Naive B cell (primary cell): ENCODE measurements at regions not wholly inside any gene's neighbourhood (a gene's known extent, or its start where the extent isn't known, plus 50 kb on each side); places are given as distances from the start of the nearest gene placed in this dataset.

ENCODE experiments used
- ATAC-seq, 2 donors: fragments of 150-1000 bp; cut with Tn5 transposase; 2 replicates each; pipeline ENCODE4 v1.10.0; 2021; ENCODE audit warnings: low read depth in 2 of 2, mild to moderate bottlenecking in 2 of 2, moderate library complexity in 2 of 2
- DNase-seq: peaks from one replicate; pipeline ENCODE4 v3.0.0; 2022
- H3K27ac Mint-ChIP-seq, 6 donors: one replicate each; pipeline ENCODE4 v1.8.0; 2020 to 2022; ENCODE audit warnings: mild to moderate bottlenecking in 6 of 6, mixed read lengths in 6 of 6, moderate library complexity in 5 of 6, inconsistent platforms in 2 of 6
- H3K27me3 Mint-ChIP-seq, 3 donors: one replicate each; pipeline ENCODE4 v1.8.0; 2021 to 2022; ENCODE audit warnings: mixed read lengths in 3 of 3, mild to moderate bottlenecking in 1 of 3
- H3K36me3 Mint-ChIP-seq, 2 donors: one replicate each; pipeline ENCODE4 v1.8.0; 2020 to 2022; ENCODE audit warnings: mixed read lengths in 2 of 2, inconsistent platforms in 1 of 2, mild to moderate bottlenecking in 1 of 2
- H3K4me1 Mint-ChIP-seq, 3 donors: one replicate each; pipeline ENCODE4 v1.8.0; 2020 to 2022; ENCODE audit warnings: mixed read lengths in 3 of 3, inconsistent platforms in 1 of 3, mild to moderate bottlenecking in 1 of 3, moderate library complexity in 1 of 3
- H3K4me3 Mint-ChIP-seq, 8 donors: one replicate each; pipeline ENCODE4 v1.8.0; 2020 to 2022; ENCODE audit warnings: mild to moderate bottlenecking in 8 of 8, mixed read lengths in 8 of 8, moderate library complexity in 8 of 8, inconsistent platforms in 2 of 8
- H3K9me3 Mint-ChIP-seq, 7 donors: one replicate each; pipeline ENCODE4 v1.8.0; 2020 to 2022; ENCODE audit warnings: mixed read lengths in 7 of 7, mild to moderate bottlenecking in 5 of 7, inconsistent platforms in 2 of 7, moderate library complexity in 1 of 7

DNA sequence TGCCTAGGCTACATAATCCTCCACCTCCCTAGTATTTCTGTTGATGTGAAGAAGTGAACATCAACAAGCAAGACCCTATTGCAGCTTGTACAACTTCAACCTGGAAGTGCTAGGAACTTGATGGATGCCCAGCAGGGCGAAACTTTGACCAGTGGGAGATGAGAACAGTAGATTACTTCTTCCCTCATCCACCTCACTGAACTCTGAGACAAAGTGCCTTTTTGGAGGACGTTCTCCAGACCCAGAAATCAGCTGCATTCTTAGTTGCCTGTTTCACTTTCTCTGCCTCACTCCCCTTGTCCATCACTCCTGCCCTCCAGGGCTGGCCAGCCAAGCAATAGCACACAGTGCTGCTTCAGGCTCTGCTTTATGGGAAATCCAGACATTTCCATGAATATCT, 683.4 kb downstream of the GALC start:
- Mint-ChIP-seq H3K27me3 (no peaks in the 10 kb centered on the region), H3K4me3 (no peak overlapping the region), H3K9me3 (peaks cover 0 to 25% (median 6%) of the 10 kb centered on the region in 7 donors), H3K36me3 (no peaks in the 10 kb centered on the region), H3K4me1 (no peaks in the 10 kb centered on the region), H3K27ac (peak overlapping the region in 1 of 6 donors; percentile 23)
- DNase-seq (no peak), ATAC-seq (no peak)

DNA sequence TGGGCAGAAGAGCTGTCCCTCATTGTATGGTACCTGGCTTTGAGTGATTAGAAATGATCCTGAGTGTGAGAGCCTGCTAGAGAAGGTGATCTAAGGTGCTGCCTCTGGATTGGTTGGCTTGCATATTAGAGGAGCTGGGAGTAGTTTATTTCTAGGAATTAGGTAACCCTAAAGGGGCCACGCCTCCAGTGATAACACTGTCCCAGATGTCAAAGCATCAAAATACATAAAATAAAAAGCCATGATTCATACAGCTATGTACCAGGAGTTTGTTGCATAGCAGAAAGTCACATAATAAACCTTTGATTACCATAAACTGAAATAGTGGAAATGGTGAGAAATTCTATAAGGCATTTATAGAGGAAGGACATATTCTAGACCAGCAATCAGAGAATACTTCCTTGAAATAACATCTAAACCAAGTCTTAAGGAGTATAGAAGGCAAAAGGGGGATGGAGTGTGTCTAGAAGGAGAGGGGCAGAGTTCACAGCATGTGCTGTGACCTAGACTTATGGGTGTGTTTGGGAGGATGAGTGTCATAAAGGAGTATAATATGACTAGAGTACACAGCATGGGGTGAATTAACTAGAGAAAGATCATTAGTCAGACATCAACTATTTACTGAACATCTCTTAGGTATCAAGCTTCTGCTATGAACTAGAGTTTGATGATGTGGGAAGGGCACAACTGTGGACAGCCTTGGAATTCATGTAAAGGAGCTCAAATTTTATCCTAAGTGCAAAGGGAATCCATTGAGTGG, 686.4 kb downstream of the GALC start:
- DNase-seq: no peak

DNA sequence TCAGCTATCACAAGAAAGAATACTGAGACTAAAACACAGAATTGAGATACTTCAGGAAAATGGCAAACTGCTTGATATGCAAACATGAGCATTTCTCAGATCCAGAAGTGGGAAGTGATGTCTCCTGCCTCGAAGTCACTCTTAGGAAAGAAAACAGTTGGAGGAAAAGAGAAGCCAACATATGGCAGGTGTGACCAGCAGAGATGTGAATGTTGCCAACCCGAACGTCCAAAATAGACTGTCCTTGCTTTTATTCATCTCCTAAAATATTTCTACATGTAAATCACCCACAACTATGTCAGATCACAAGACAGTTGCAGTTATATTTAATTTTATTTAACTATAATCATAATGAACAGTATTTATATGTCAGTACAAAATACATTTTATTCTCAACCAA, 687.6 kb downstream of the GALC start:
- H3K27ac Mint-ChIP-seq: no peak overlapping the region
- no peaks in the 10 kb centered on the region for H3K4me1 Mint-ChIP-seq
- no peak for ATAC-seq
- H3K36me3 Mint-ChIP-seq: no peaks in the 10 kb centered on the region
- DNase-seq: no peak
- H3K4me3 Mint-ChIP-seq: no peak overlapping the region
- no peaks in the 10 kb centered on the region for H3K27me3 Mint-ChIP-seq
- H3K9me3 Mint-ChIP-seq: peaks cover 3 to 20% (median 7%) of the 10 kb centered on the region in 7 donors

More for the DNA sequence above, 686.4 kb downstream of the GALC start:
- peaks cover 3 to 21% (median 6%) of the 10 kb centered on the region in 7 donors for H3K9me3 Mint-ChIP-seq
- H3K27me3 Mint-ChIP-seq: no peaks in the 10 kb centered on the region
- no peaks in the 10 kb centered on the region for H3K4me1 Mint-ChIP-seq
- no peak overlapping the region for H3K4me3 Mint-ChIP-seq
- ATAC-seq: no peak
- no peak overlapping the region for H3K27ac Mint-ChIP-seq
- no peaks in the 10 kb centered on the region for H3K36me3 Mint-ChIP-seq

DNA sequence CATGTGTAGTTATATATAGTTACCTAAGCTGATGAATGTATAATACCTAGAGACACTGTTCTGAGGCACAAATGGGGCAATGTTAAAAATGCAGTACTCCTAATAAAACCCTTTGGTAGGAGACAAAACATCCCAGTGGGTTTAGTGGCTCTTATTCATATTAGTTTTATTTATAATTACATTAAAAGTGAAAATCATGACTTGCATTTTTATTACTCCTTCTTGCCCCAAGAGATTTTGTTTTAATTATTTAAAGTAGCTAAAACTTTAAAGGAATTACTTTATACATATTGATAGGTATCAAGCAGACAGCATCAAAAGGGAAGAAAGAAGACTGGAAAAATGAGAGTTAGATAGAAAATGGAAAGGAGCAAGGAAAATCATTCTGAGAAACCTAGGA, 688.6 kb downstream of the GALC start:
- no peaks in the 10 kb centered on the region for H3K36me3 Mint-ChIP-seq
- no peaks in the 10 kb centered on the region for H3K4me1 Mint-ChIP-seq
- H3K9me3 Mint-ChIP-seq: peaks cover 1 to 19% (median 9%) of the 10 kb centered on the region in 7 donors
- H3K4me3 Mint-ChIP-seq: no peak overlapping the region
- DNase-seq: no peak
- H3K27ac Mint-ChIP-seq: no peak overlapping the region
- no peaks in the 10 kb centered on the region for H3K27me3 Mint-ChIP-seq
- no peak for ATAC-seq

DNA sequence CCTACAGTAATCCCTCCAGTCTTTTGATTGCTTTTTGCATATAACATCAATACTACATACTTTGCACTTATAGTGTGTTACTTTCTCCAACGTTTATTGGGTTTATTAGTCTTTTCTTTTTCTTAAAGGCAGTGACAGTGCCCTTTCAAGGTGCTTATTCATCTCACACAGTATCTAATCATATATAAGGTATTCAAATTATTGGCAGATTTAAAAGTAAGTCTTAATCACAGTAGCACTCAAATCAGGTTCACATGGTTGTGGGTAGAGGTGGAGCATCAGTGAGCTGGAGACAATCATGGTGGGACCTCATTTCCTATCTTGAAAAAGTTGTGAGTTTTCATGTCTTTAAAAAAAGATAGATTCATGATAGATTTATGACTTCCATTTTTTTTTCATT, 706.2 kb downstream of the GALC start:
- Mint-ChIP-seq H3K27me3 (no peaks in the 10 kb centered on the region), H3K27ac (no peak overlapping the region), H3K36me3 (no peaks in the 10 kb centered on the region), H3K9me3 (peaks cover 0 to 15% (median 7%) of the 10 kb centered on the region in 7 donors), H3K4me3 (no peak overlapping the region), H3K4me1 (no peaks in the 10 kb centered on the region)
- DNase-seq (no peak), ATAC-seq (no peak)

DNA sequence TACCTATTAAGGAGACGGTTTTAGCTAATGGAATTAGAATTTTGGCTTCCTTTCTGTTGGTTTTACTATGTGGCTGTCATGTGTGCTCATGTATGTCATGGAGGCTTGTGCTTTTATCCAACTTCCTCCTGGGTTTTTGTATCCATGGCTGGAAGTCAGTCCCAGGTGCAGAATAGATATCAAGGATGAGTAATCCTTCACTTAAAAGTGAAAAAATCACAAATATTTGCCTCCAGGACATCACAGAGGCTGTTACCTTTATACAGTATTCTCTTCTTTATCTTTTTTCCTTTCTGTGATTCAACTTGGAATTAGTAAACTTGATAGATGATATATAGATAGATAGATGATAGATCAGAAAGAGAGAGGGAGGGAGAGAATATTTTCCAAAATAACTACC, 706.8 kb downstream of the GALC start:
- Mint-ChIP-seq H3K27ac (no peak overlapping the region), H3K4me1 (no peaks in the 10 kb centered on the region), H3K36me3 (no peaks in the 10 kb centered on the region), H3K27me3 (no peaks in the 10 kb centered on the region), H3K9me3 (peaks cover 0 to 13% (median 7%) of the 10 kb centered on the region in 7 donors), H3K4me3 (no peak overlapping the region)
- DNase-seq (no peak), ATAC-seq (no peak)

DNA sequence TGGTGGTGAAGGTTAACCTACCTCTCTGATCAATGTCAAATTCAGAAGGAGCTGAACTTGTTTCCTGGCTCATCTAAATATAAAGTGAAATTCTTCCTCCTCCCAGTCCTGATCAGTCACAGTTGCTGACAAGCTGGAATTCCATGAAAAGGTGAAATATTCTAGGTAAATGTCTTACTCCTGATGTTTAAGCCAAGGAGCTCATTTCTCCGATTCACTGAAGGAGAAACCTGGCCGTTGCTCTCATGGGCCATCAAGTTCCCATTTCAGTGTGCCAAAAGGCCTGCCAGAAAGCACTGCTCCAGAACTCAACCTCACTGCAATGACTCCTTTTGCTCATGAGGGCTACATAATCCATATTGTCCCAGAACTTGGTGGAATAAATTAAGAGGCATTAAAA, 707.5 kb downstream of the GALC start:
- Mint-ChIP-seq H3K4me3 (no peak overlapping the region), H3K4me1 (no peaks in the 10 kb centered on the region), H3K36me3 (no peaks in the 10 kb centered on the region), H3K9me3 (peaks cover 0 to 13% (median 6%) of the 10 kb centered on the region in 7 donors), H3K27ac (no peak overlapping the region), H3K27me3 (no peaks in the 10 kb centered on the region)
- DNase-seq: no peak
- ATAC-seq: no peak

DNA sequence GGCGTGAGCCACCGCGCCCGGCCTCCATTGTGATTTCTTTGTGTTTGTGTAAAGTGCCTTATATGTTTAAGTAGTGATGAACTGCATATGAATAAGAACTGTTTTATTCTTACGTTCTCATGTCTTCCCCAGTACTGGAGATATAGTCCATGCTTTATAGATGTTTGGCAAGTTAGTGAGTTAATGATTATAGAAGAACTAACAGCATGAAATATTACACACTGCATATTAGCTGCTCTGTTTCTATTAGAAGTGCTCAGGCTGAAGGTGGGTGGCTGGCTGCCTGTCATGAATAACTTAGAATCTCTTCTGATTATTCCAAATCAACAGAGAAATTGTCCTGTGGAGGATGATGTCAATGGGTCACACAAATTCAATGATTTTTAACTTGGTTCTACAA, 709.4 kb downstream of the GALC start:
- Mint-ChIP-seq H3K27me3 (no peaks in the 10 kb centered on the region), H3K4me1 (no peaks in the 10 kb centered on the region), H3K9me3 (peaks cover 0 to 6% (median 2%) of the 10 kb centered on the region in 7 donors), H3K36me3 (no peaks in the 10 kb centered on the region), H3K4me3 (no peak overlapping the region), H3K27ac (no peak overlapping the region)
- no peak for DNase-seq
- ATAC-seq: no peak

DNA sequence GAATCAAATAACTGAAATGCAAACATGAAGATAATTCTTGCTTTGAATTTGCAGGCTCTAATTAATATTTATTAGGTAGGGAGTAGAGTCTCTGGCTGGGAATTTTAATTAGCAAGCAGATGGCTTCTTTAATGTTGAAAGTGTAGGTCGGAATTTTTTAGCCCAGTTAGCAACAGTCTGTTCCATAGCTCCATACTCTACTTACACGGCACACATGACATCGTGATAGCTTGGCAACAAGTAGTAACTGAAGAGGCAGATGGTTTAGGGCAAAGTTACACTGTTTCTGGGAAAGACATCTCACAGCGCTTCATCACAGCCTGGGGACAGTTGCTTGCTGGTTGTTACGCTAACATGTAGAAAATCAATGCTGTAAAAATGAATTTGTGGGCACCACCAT, 710.7 kb downstream of the GALC start:
- ATAC-seq: no peak
- peaks cover 0 to 6% (median 3%) of the 10 kb centered on the region in 7 donors for H3K9me3 Mint-ChIP-seq
- H3K27ac Mint-ChIP-seq: no peak overlapping the region
- no peak overlapping the region for H3K4me3 Mint-ChIP-seq
- no peaks in the 10 kb centered on the region for H3K4me1 Mint-ChIP-seq
- no peaks in the 10 kb centered on the region for H3K27me3 Mint-ChIP-seq
- H3K36me3 Mint-ChIP-seq: no peaks in the 10 kb centered on the region
- DNase-seq: no peak

DNA sequence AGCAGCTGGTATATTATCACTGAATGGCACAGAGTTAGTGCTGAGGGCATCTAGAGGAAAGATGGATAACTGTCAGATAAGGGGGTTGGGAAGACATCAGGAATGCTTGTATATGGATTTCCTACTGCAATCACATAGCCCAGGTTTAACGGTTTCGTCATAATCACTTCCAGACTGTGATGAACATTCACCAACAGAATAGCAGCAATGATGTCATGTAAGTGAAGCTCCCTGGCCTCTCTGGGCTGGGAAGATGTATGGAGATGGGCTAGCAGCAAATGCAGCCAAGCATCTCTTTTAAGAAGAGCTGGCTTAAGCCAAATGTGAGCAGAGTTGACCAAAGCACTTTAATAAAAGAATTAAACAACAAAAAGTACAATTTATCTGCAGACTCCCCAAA, 714.6 kb downstream of the GALC start:
- no peak overlapping the region for H3K27ac Mint-ChIP-seq
- H3K27me3 Mint-ChIP-seq: no peaks in the 10 kb centered on the region
- H3K9me3 Mint-ChIP-seq: peaks cover 2 to 17% (median 4%) of the 10 kb centered on the region in 7 donors
- no peak for DNase-seq
- H3K36me3 Mint-ChIP-seq: no peaks in the 10 kb centered on the region
- no peak for ATAC-seq
- no peaks in the 10 kb centered on the region for H3K4me1 Mint-ChIP-seq
- no peak overlapping the region for H3K4me3 Mint-ChIP-seq

DNA sequence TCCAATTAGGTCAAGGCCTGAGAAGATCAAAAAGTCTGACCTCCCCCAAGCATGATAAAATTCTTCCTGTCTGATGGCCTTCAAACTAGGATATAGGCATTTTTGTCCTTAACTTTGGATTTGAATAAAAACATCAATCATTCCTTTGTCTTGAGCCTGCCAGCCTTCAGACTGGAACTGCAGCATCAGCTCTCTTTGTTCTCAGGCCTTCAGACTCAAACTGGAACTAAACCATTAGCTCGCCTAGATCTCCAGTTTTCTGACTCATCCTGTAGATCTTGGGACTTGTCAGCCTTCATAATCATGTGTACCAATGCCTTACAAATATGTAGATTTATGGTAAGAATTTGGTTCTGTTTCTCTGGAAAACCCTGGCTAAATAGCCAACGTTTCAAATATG, 721.7 kb downstream of the GALC start:
- ATAC-seq (no peak), DNase-seq (no peak)
- Mint-ChIP-seq H3K4me3 (no peak overlapping the region), H3K4me1 (no peaks in the 10 kb centered on the region), H3K36me3 (no peaks in the 10 kb centered on the region), H3K27me3 (no peaks in the 10 kb centered on the region), H3K27ac (no peak overlapping the region), H3K9me3 (peaks cover 5 to 21% (median 12%) of the 10 kb centered on the region in 7 donors)

DNA sequence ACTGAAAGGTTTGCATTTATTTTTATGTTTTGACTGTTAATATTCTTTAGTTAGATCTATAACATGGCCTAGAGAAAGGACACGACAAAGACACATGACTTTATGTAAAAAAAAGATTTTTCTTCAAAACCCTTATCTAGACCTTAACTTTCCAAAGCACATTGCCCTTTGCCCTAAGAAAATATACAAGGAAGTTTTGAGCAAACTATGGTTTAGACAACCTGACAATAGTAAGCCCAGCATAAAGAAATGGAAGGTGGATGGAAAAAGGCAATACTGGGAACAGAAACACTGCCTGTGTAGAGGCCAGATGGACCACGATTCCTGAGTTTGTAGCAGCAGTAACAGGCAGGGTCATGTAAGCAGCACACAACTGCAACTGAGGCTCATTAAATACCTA, 724.0 kb downstream of the GALC start:
- DNase-seq (no peak), ATAC-seq (no peak)
- H3K27me3 Mint-ChIP-seq: no peaks in the 10 kb centered on the region

DNA sequence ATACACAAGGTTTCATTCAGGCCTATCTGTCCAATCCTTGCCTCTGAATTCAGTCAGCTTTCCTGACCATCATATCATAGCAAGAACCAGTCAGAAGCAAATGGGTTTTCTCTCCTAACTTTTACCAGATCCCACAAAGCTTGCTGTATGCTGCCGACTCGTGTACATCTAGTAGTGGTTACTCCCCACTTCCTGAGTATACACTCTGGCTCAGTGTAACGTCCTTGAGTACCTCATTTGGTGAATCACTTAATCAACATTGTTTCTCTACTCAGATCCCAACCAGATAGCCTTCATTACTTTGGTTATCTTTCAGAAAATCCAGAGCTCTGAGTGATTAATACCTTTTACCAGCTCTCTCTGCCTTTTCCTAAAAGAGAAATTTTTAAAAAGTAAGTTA, 728.2 kb downstream of the GALC start:
- ATAC-seq (no peak), DNase-seq (no peak)
- Mint-ChIP-seq H3K27ac (no peak overlapping the region), H3K4me3 (no peak overlapping the region), H3K4me1 (no peaks in the 10 kb centered on the region), H3K9me3 (peaks cover 0 to 12% (median 5%) of the 10 kb centered on the region in 7 donors), H3K27me3 (no peaks in the 10 kb centered on the region), H3K36me3 (no peaks in the 10 kb centered on the region)

More for the DNA sequence above, 724.0 kb downstream of the GALC start:
- Mint-ChIP-seq H3K4me3 (no peak overlapping the region), H3K4me1 (no peaks in the 10 kb centered on the region), H3K36me3 (no peaks in the 10 kb centered on the region), H3K27ac (no peak overlapping the region), H3K9me3 (peaks cover 3 to 23% (median 11%) of the 10 kb centered on the region in 7 donors)

DNA sequence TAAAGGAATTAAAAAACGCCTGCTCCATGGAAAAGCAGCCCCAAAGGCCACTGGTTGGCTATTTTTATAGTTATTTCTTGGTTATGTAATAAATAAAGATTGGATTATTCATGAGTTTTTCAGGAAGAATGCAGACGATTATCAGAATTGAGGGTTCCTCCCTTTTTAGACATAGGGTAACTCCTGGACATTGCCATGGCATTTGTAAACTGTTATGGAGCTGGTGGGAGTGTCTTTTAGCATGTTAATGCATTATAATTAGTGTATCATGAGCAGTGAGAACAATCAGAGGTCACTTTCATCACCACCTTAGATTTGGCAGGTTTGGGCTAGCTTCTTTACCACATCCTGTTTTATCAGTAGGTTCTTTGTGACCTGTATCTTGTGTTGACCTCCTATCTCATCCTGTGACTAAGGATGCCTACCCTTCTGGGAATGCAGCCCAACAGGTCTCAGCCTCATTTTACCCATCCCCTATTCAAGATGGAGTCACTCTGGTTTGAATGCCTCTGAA, 728.7 kb downstream of the GALC start:
- Mint-ChIP-seq H3K27ac (no peak overlapping the region), H3K9me3 (peaks cover 0 to 12% (median 4%) of the 10 kb centered on the region in 7 donors), H3K4me1 (no peaks in the 10 kb centered on the region), H3K36me3 (no peaks in the 10 kb centered on the region), H3K27me3 (no peaks in the 10 kb centered on the region), H3K4me3 (no peak overlapping the region)
- DNase-seq (no peak), ATAC-seq (no peak)
